ENCODE measurements at regions not wholly inside any gene's neighbourhood (a gene's known extent, or its start where the extent isn't known, plus 50 kb on each side); places are given as distances from the start of the nearest gene placed in this dataset.

DNA sequence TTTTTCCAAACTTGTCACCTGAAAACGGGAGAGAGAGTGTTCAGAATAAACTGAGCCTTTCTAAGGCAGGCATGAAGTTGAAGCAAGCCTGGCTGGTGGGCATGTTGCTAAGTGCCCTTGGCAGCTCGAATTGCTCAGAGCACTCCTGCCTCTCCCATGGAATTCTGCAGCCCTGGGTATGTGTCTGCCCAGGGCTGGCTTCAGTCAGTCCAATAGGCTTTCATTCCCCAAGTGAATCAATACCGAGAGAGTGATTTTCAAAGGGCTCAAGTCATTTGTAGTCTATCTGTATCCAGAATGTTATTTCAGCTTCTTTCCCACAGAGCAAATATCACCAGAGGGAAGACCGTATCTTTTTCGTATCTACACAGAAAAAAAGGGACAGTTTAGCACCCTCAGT lies 415.5 kb upstream of the COBL start:
- no peak for ATAC-seq
- no peak overlapping the region for H3K4me3 Mint-ChIP-seq
- intact Hi-C loops (cut with micrococcal nuclease): no loop called here
- Histone ChIP-seq H3K4me3 (ENCODE audit: low read length) (no peak overlapping the region), H3K27ac (ENCODE audit: low read depth, low read length) (no peak overlapping the region), H3K36me3 (ENCODE audit: control insufficient read depth in 2 of 3, insufficient read depth in 3 of 3, low read length in 3 of 3) (no peaks in the 10 kb centered on the region), H3K27me3 (ENCODE audit: control insufficient read depth in 2 of 2, insufficient read depth in 2 of 2, low read length in 2 of 2) (no peaks in the 10 kb centered on the region), H3K4me1 (ENCODE audit: control insufficient read depth in 2 of 2, insufficient read depth in 2 of 2, low read length in 2 of 2) (no peaks in the 10 kb centered on the region), H3K9me3 (ENCODE audit: control insufficient read depth in 2 of 3, low read length in 3 of 3) (no peaks in the 10 kb centered on the region)
- POLR2A ChIA-PET: no interaction called here
- H3K36me3 Mint-ChIP-seq: peaks cover 0 to 5% (median 0%) of the 10 kb centered on the region in 5 donors
- H3K27me3 Mint-ChIP-seq: no peaks in the 10 kb centered on the region
- peaks cover 6 to 43% (median 11%) of the 10 kb centered on the region in 11 donors for H3K9me3 Mint-ChIP-seq
- CTCF ChIA-PET: no interaction called here
- DNase-seq: no peak
- H3K27ac Mint-ChIP-seq: no peak overlapping the region
- H3K4me1 Mint-ChIP-seq: no peaks in the 10 kb centered on the region

DNA sequence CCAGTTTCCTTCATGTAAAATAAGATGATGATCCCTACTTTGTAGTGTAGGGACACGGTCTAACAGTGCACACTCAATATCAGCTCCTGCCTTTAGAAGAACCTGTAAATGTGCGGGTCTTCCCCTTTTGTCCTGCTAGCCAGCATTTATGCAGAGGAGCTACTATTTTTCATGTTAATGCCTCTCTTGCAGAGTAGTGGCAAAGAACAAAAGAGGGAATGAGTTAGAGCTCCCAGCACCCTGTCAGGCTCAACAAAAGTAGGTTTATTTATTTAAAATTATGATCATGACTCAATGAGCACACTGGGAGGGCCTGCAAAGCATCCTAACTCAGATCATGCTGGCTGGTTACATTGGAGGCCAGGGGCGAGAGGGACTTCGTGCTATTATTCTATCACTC lies 414.5 kb upstream of the COBL start:
- Histone ChIP-seq H3K4me3 (ENCODE audit: low read length) (no peak overlapping the region), H3K4me1 (ENCODE audit: control insufficient read depth in 2 of 2, insufficient read depth in 2 of 2, low read length in 2 of 2) (no peaks in the 10 kb centered on the region), H3K27me3 (ENCODE audit: control insufficient read depth in 2 of 2, insufficient read depth in 2 of 2, low read length in 2 of 2) (no peaks in the 10 kb centered on the region), H3K27ac (ENCODE audit: low read depth, low read length) (no peak overlapping the region), H3K9me3 (ENCODE audit: control insufficient read depth in 2 of 3, low read length in 3 of 3) (no peaks in the 10 kb centered on the region), H3K36me3 (ENCODE audit: control insufficient read depth in 2 of 3, insufficient read depth in 3 of 3, low read length in 3 of 3) (no peaks in the 10 kb centered on the region)
- Mint-ChIP-seq H3K27me3 (no peaks in the 10 kb centered on the region), H3K9me3 (peaks cover 6 to 40% (median 9%) of the 10 kb centered on the region in 11 donors), H3K27ac (no peak overlapping the region), H3K4me1 (no peaks in the 10 kb centered on the region), H3K4me3 (no peak overlapping the region), H3K36me3 (peaks cover 0 to 5% (median 0%) of the 10 kb centered on the region in 5 donors)
- ChIA-PET CTCF (no interaction called here), POLR2A (no interaction called here)
- intact Hi-C loops (cut with micrococcal nuclease): no loop called here
- ATAC-seq: no peak
- no peak for DNase-seq

DNA sequence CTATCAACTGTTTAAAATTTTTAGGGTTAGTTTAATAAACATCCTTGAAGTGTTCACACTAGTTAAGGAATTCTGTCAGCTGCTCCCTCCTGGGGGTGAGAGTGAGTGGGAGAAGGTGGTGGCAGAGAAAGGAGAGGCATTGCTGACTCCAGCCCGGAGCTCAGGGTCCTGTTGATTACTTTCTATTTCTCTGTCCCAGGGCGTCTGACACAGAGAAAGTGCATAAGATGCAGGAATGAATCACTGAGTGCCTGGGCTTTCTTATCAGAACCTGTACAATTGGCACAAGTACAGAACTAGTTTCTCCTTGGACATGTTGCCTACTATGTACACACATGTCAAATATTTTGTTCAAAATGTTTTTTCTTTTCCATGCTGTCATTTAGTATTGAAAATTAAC lies 410.8 kb upstream of the COBL start:
- no peaks in the 10 kb centered on the region for H3K27me3 Mint-ChIP-seq
- peaks cover 8 to 44% (median 17%) of the 10 kb centered on the region in 11 donors for H3K9me3 Mint-ChIP-seq
- intact Hi-C loops (cut with micrococcal nuclease): no loop called here
- H3K9me3 ChIP-seq (ENCODE audit: control insufficient read depth in 2 of 3, low read length in 3 of 3): no peaks in the 10 kb centered on the region
- ChIA-PET POLR2A (no interaction called here), CTCF (no interaction called here)
- no peaks in the 10 kb centered on the region for H3K36me3 Mint-ChIP-seq
- H3K27ac ChIP-seq (ENCODE audit: low read depth, low read length): no peak overlapping the region
- no peaks in the 10 kb centered on the region for H3K4me1 Mint-ChIP-seq
- H3K4me1 ChIP-seq (ENCODE audit: control insufficient read depth in 2 of 2, insufficient read depth in 2 of 2, low read length in 2 of 2): no peaks in the 10 kb centered on the region
- H3K27ac Mint-ChIP-seq: no peak overlapping the region
- no peaks in the 10 kb centered on the region for H3K36me3 ChIP-seq (ENCODE audit: control insufficient read depth in 2 of 3, insufficient read depth in 3 of 3, low read length in 3 of 3)
- no peak overlapping the region for H3K4me3 Mint-ChIP-seq
- no peaks in the 10 kb centered on the region for H3K27me3 ChIP-seq (ENCODE audit: control insufficient read depth in 2 of 2, insufficient read depth in 2 of 2, low read length in 2 of 2)
- ATAC-seq (no peak), DNase-seq (no peak)
- no peak overlapping the region for H3K4me3 ChIP-seq (ENCODE audit: low read length)

DNA sequence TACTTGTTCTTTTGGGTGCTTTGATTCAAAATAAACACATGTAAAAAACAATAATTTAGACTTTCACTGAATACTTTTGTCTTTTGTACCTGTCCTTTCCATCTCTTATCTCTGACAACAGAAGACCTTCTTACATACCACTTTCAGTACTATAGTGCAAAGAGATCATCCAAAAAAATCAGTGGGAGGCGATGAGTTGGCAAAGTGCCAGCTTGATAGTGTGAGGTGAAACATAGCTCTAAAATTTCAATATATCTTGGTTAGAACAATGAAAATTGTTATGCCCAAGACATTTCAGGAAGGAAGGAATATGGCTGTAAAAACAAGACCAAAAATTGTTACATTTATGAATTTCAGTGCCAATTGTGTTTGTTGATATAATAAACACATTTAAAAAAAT lies 390.2 kb upstream of the COBL start:
- Histone ChIP-seq H3K36me3 (ENCODE audit: control insufficient read depth in 2 of 3, insufficient read depth in 3 of 3, low read length in 3 of 3) (no peaks in the 10 kb centered on the region), H3K4me3 (ENCODE audit: low read length) (no peak overlapping the region), H3K4me1 (ENCODE audit: control insufficient read depth in 2 of 2, insufficient read depth in 2 of 2, low read length in 2 of 2) (no peaks in the 10 kb centered on the region), H3K27me3 (ENCODE audit: control insufficient read depth in 2 of 2, insufficient read depth in 2 of 2, low read length in 2 of 2) (no peaks in the 10 kb centered on the region), H3K9me3 (ENCODE audit: control insufficient read depth in 2 of 3, low read length in 3 of 3) (no peaks in the 10 kb centered on the region), H3K27ac (ENCODE audit: low read depth, low read length) (no peak overlapping the region)
- ATAC-seq (no peak), DNase-seq (no peak)
- intact Hi-C loops (cut with micrococcal nuclease): no loop called here
- Mint-ChIP-seq H3K4me1 (no peaks in the 10 kb centered on the region), H3K4me3 (no peak overlapping the region), H3K27me3 (no peaks in the 10 kb centered on the region), H3K9me3 (peaks cover 0 to 26% (median 7%) of the 10 kb centered on the region in 11 donors), H3K36me3 (no peaks in the 10 kb centered on the region), H3K27ac (no peak overlapping the region)
- POLR2A ChIA-PET: no interaction called here
- CTCF ChIA-PET: no interaction called here

DNA sequence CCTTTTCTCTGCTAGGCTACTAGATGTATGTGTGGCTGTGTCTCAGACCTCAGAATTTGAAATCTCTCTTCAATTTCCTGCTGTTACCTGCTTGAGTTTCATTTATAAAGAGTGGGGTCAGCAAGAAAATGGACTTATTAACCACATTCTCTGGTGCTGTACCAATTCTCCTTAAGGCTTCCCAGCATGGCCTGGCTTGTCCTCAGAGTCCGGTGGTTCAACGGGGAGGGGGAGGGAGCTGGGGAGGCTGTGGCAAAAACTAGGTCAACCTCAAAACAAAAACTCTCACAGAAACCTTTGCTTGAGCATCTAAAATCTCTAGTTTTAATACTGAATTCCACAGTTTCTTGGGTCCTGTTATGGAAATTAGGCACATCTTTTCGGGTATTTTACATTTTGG lies 389.1 kb upstream of the COBL start:
- Histone ChIP-seq H3K36me3 (ENCODE audit: control insufficient read depth in 2 of 3, insufficient read depth in 3 of 3, low read length in 3 of 3) (no peaks in the 10 kb centered on the region), H3K9me3 (ENCODE audit: control insufficient read depth in 2 of 3, low read length in 3 of 3) (no peaks in the 10 kb centered on the region), H3K27ac (ENCODE audit: low read depth, low read length) (no peak overlapping the region), H3K27me3 (ENCODE audit: control insufficient read depth in 2 of 2, insufficient read depth in 2 of 2, low read length in 2 of 2) (no peaks in the 10 kb centered on the region), H3K4me3 (ENCODE audit: low read length) (no peak overlapping the region), H3K4me1 (ENCODE audit: control insufficient read depth in 2 of 2, insufficient read depth in 2 of 2, low read length in 2 of 2) (no peaks in the 10 kb centered on the region)
- H3K36me3 Mint-ChIP-seq: no peaks in the 10 kb centered on the region
- H3K4me3 Mint-ChIP-seq: no peak overlapping the region
- no peaks in the 10 kb centered on the region for H3K4me1 Mint-ChIP-seq
- ChIA-PET CTCF (no interaction called here), POLR2A (no interaction called here)
- ATAC-seq: no peak
- no peaks in the 10 kb centered on the region for H3K27me3 Mint-ChIP-seq
- H3K27ac Mint-ChIP-seq: no peak overlapping the region
- H3K9me3 Mint-ChIP-seq: peaks cover 2 to 28% (median 7%) of the 10 kb centered on the region in 11 donors
- DNase-seq: no peak
- intact Hi-C loops (cut with micrococcal nuclease): no loop called here

DNA sequence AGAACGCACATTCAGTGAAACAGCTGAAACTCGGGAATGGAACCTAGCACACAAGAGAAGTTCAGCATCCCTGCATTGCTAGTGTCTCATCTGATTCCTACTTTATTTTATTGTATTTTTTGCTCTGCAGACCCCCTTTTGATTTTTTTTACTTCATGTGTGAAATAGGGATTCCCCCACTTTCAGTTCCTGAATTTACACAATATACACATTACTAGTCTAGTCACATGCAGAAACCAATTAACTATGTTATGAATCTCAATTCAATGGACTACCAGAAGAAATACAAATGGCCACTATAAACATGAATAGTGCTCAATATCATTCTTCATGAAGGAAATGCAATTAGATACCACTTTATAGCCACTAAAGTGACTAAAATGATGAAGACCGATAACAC lies 386.1 kb upstream of the COBL start:
- Mint-ChIP-seq H3K36me3 (no peaks in the 10 kb centered on the region), H3K27me3 (no peaks in the 10 kb centered on the region), H3K4me1 (no peaks in the 10 kb centered on the region), H3K4me3 (no peak overlapping the region), H3K27ac (no peak overlapping the region), H3K9me3 (peaks cover 2 to 29% (median 7%) of the 10 kb centered on the region in 11 donors)
- no peaks in the 10 kb centered on the region for H3K4me1 ChIP-seq (ENCODE audit: control insufficient read depth in 2 of 2, insufficient read depth in 2 of 2, low read length in 2 of 2)
- H3K27me3 ChIP-seq (ENCODE audit: control insufficient read depth in 2 of 2, insufficient read depth in 2 of 2, low read length in 2 of 2): no peaks in the 10 kb centered on the region
- DNase-seq (no peak), ATAC-seq (no peak)
- no peak overlapping the region for H3K27ac ChIP-seq (ENCODE audit: low read depth, low read length)
- intact Hi-C loops (cut with micrococcal nuclease): no loop called here
- CTCF ChIA-PET: no interaction called here
- POLR2A ChIA-PET: no interaction called here
- H3K36me3 ChIP-seq (ENCODE audit: control insufficient read depth in 2 of 3, insufficient read depth in 3 of 3, low read length in 3 of 3): no peaks in the 10 kb centered on the region
- H3K4me3 ChIP-seq (ENCODE audit: low read length): no peak overlapping the region
- no peaks in the 10 kb centered on the region for H3K9me3 ChIP-seq (ENCODE audit: control insufficient read depth in 2 of 3, low read length in 3 of 3)

DNA sequence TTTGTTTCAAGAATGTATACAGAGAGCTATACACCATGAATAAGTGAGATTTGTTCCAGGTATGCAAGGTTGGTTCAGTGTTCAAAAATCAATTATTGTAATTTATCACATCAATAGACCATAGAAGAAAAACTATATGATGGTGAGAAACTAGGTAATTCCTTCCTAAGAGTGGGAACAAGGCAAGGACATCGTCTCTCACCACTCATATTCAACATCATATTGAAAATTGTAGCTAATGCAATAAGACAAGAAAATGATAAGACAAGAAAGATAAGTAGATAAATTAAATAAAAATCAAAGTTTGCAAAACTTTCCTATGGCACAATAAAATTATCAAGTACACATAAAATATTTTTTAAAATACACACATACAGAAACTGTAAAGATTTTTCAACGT lies 385.3 kb upstream of the COBL start:
- intact Hi-C loops (cut with micrococcal nuclease): no loop called here
- Histone ChIP-seq H3K36me3 (ENCODE audit: control insufficient read depth in 2 of 3, insufficient read depth in 3 of 3, low read length in 3 of 3) (no peaks in the 10 kb centered on the region), H3K27me3 (ENCODE audit: control insufficient read depth in 2 of 2, insufficient read depth in 2 of 2, low read length in 2 of 2) (no peaks in the 10 kb centered on the region), H3K9me3 (ENCODE audit: control insufficient read depth in 2 of 3, low read length in 3 of 3) (no peaks in the 10 kb centered on the region), H3K27ac (ENCODE audit: low read depth, low read length) (no peak overlapping the region), H3K4me1 (ENCODE audit: control insufficient read depth in 2 of 2, insufficient read depth in 2 of 2, low read length in 2 of 2) (no peaks in the 10 kb centered on the region), H3K4me3 (ENCODE audit: low read length) (no peak overlapping the region)
- Mint-ChIP-seq H3K27ac (no peak overlapping the region), H3K4me3 (no peak overlapping the region), H3K36me3 (no peaks in the 10 kb centered on the region), H3K27me3 (no peaks in the 10 kb centered on the region), H3K9me3 (peaks cover 2 to 29% (median 5%) of the 10 kb centered on the region in 11 donors), H3K4me1 (no peaks in the 10 kb centered on the region)
- DNase-seq (no peak), ATAC-seq (no peak)
- ChIA-PET POLR2A (no interaction called here), CTCF (no interaction called here)
